LHCN-M2 (cell line): ENCODE measurements at regions not wholly inside any gene's neighbourhood (a gene's known extent, or its start where the extent isn't known, plus 50 kb on each side); places are given as distances from the start of the nearest gene placed in this dataset.

Source experiments
- DNase-seq: peaks from one replicate; pipeline ENCODE4 v3.0.0-alpha.2; 2012; ENCODE audit warnings: low read depth

- DNase-seq: no peak
These were observed 136.9 kb downstream of the CD83 start for GRCh38 chr6:14254505-14254904.

DNA sequence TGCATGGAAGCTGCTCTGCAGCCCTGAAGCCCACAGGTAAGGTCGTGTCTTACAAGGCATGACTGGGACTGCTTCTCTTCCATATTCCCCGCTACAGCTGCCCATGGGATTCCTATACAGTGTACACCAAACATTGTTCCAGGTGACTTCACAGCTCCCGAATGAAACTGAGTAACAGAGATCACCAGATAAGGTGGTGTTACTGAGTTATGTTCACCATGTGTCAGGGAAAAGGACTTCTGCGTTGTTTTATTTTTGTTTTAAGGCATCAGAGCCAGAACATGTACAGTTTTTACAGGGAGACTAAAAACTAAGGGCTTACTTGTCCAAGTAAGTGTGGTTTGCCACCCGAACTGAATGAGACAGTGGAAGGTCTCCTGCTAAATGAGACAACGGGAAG, 138.3 kb downstream of the CD83 start:
- no peak for DNase-seq

DNA sequence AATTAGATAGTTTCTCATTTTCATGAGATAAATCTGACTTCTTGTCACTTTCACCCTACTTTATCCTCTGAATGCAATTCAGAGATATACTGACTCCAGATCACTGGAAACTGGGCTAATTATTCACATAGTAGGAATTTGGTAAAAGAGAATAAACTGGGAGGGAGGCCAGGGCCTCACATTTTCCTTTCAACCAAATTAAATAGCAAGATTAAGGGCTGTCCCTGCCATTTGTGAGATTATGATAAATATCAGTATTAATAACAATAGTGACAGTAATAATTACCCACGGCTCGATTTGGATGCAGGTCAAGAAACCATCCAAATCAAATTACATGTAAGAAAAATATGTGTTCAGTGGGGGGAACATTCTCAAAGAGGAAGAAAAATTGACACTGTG, 140.5 kb downstream of the CD83 start:
- no peak for DNase-seq

DNA sequence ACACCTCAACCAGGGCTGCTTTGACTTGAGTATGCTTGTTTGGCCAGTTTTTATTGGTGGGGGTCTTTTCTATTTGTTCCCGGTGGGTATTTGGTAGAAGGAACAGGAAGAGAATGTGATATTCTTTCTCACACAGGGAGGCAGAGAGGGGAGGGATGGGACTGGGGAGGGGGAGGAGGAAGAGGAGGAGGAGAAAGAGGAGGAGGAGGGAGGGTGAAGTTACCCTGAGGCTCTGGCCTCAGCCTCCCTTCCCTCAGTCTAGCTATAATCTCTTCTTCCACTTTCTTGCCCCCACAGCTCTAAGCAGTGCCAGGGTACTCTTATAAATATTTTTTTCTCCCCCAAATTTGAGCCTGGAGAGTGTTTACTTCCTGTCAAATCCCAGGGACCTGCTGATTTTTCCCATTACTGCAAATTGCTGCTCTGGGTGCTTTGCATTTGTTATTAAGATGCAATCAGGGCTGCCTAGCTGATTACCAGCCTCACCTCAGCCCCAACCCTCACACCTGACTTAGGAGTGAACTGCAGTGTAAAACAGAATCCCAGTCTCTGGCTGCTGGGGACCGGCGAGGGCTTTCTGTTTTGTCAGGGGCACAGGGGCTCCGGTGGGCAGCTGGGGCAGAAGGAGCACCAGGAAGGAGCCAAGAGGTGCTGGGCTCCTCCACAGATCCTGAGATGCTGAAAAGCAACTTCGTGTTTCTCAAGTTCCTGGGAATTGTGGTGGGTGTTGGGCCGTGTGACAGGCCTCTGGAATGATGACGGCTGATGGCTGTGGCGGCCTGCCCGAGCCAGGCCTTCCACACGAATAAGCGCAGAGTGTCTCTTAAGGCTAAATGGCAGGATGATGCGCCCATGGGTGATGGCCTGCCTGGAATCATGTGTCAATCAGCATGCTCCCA, 141.4 kb downstream of the CD83 start:
- DNase-seq: no peak

GRCh38 chr6:14259594-14260152, 142.1 kb downstream of the CD83 start:
- no peak for DNase-seq

GRCh38 chr6:14260839-14261238, 143.3 kb downstream of the CD83 start:
- DNase-seq: no peak

GRCh38 chr6:14263881-14264424, 146.4 kb downstream of the CD83 start:
- DNase-seq: no peak

DNA sequence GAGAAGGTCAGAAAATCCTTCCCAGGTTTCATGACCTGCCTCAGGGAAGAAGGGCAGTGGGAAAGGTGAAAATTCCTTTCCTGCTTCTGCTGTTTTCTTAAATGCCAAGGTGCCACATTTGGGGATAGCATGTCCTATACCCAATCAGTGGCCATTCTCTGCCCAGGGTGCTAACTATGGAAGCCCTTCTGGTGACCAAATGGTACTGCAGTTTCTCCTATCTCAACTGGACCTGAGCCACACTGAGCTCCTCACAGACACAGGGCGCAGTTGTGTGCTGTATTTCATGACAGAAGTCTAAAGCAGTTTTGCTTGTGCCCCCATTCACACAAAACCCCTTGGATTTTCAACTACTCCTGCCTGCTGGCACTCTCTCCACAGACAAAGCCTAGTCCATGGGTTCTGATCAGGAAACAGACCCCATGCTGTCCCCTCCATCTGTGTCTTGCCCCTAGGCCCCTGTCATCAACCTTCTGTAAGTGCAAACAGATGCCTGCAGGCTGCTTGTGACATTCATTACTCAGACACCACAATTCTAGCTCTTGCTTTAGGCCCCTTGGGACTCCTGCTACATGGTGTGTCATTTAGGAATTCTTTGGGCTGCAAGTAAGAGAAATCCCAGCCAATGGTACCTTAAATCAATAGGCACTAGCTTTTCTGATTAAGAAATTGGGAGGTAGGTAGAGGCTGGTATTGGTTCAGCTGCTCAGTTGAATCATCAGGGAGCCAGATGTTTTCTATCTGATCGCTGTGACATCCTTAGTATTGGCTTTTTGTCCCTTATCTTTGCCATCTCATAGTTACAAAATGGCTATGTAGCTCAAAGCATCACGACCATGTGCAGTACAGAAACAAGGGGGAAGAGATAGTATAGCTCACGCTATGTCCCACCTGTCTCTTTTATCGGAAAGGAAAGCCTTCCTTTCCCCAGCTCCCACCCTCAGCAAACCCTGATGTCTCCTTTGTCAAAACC, 147.8 kb downstream of the CD83 start:
- DNase-seq: no peak

- DNase-seq: no peak
These were observed 148.7 kb downstream of the CD83 start for GRCh38 chr6:14266266-14266665.

DNA sequence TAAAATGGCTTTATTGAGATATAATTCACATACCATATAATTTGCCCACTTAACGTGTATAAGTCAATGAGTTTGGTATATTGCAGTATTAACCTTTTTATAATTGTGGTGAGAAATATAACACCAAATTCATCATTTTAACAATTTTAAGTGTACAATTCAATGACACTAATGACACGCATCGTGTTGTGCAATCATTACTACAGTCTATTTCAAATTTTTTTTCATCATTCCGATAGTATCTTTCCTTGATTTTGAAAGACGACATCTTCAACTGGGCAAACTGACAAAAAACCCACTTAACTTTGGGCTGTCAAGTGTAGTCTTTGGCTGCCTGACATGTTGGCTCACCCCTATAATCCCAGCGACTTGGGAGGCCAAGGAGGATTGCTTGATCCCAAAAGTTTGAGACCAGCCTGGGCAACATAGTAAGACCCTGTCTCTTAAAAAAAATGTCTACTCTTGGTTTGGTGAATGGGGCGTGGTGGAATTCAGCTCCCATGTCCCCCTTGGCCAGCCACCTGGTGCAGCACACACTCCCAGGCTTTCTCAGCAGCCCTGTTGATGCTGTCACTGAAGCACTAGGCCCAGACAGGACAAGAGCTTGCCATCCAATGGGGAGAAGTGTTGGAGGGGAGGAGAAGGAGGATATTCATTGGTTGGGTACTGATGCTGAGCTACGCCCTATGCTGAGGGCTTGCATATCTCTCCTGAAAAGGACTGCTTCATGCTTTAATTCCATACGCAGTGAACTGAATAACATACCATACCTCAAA, 150.5 kb downstream of the CD83 start:
- no peak for DNase-seq

DNA sequence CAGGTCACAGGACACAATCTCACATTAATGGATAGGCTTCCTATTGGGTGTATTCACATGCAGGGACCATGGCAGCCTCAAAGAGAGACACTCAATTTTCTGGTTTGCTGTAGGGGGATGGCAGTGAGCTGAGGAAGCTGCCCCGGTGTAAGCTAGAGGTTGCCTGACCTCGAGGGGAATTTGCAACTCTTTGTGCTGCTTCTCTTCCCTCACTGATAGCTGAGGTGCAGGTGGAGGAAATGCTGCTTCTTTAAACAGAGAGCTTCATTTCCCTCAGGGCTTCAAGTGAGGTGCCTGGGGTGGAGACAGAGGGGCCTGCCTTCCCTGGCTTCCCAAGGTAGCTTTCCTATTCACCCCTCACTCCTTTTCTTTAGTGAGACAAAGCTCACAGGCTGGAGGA, 151.9 kb downstream of the CD83 start:
- no peak for DNase-seq

DNA sequence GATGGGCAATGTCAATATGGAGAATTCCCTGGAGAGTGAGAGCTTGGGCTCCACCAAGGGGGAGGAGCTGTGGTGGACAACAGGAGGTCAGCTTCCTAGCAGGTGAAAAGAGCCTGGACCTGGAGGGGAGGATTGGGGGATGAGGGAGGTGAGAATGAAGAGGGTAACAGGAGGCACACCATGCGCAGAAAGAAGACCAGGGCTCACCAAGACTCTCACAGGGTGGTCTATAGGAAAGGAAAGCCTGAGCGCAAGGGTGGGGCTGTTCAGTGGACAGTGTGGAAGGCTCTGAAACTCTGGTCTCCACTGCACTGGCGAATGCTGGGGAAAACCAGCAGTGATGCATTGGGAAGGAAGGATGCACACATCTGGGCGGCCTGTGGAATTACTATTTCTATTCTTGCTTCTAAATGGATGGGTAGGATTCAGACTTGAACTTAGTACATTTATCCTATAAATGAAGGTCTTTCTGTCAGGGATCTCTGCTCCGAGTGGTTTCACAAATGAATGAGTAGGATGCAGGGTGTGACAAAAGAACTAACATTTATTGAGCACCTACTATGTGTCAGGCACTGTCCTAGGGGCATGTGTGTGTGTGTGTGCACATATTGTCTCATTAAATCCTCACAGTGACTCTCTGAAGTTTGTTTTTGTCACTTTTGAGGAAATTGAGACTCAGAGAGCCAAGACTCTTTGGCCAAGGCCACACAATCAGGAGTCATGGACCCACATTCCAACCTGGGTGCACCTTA, 152.7 kb downstream of the CD83 start:
- DNase-seq: no peak

DNA sequence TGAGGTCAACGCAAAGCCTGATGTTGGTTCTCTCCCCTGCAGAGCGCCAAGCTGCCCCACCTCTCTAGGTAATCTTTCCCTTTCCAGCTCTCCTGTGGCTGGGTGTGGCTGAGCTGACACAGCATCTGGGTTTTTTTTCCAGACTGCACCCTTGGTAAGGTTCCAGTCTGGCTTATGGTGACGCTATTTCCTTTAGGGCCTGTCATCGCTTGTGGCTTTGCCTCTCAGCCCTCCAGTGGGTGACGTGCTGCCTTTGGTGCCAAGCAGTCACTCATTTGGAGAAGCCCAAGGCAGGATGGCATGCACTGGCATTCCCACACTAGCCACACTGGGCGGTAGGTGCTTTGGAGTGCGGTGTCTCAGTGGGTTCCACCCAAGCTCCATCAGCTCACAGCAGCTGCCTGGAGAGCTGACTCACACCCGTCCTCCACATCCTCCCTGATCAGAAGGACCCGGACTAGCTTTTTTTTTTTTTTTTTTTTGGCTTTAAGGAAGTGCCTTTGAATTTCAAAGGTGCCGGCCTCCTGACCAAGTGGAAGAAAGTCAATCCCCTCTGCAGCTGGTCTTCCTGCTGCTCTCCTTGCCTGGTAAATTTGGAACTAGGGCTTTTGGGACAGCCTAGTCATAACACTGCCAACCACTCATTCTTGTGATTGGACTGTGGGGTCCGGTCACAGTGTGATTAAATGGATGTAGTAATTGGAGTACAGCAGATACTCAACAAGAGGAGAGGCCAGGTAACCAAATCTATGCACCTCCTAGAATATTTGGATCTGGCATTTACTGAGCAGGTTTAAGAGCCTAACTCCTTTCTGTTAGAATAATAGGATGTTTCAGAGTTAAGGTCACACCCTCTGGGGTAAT, 153.6 kb downstream of the CD83 start:
- DNase-seq: peak; percentile 98

DNA sequence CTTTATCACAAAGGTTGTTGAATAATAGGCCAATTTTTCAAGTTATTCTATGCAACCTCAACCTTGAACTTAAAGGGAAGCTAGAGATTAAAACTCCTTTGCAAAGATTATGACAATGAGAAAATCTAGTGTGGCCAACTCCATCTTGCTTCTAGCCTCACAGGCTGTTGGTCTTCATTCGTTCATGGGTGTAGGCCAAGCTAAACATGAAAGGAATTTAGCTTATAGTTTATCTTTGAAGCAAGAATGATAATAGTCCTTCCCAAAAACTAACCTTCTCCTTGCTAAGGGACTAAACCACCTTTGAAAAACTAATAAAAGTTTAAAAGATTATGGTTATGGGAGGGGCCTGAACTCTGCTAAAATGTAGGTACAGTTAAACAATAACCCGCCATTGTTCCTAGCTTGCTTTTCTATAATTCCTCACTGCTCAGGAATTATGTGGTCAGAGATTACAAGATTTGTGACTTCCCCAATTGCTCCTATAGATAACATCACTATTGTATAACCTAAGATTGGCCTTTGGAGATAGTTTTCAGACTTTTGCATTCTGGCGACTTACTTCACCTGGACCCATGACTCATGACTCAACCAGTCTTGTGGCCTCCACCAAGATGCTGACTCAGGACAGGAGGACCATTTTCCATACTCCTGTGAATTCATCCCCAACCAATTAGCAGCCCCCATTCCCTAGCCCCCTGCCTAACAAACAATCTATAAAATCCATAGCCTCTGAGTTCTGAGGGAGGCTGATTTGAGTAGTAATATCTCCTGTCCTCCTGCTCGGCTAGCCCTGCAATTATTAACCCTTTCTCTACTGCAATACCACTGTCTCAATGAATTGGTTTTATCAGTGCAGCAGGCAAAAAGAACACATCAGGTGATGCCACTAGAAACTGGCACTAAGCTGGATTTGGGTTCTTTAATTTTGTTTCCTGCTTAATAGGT, 154.5 kb downstream of the CD83 start:
- no peak for DNase-seq

DNA sequence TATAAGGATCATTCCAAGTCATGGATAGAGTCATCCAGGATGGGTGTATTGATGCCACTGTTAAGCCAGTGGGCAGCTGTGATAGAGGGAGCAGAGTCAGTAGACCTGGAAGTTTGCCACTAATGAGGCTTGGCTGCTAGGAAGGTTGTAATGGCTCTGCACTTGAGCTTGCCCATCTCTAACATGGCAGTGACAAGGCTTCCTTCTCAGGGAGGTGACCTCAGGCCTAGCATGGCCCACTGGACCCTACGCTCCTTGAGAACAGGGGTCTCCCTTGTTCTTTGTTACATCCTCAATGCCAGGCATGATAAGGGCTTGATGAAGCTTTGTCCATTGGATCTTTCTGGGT, 155.1 kb downstream of the CD83 start:
- DNase-seq: no peak

GRCh38 chr6:14273191-14273590, 155.6 kb downstream of the CD83 start:
- DNase-seq: no peak

- no peak for DNase-seq
These were observed 156.4 kb downstream of the CD83 start for GRCh38 chr6:14274016-14274415.
